A549 (cell line): ENCODE measurements at regions not wholly inside any gene's neighbourhood (a gene's known extent, or its start where the extent isn't known, plus 50 kb on each side); places are given as distances from the start of the nearest gene placed in this dataset.
A peak's percentile ranks its signal among the peaks of the same experiment; 100 is the strongest.

Source experiments
- ATAC-seq, 2 experiments: fragments of 200-7000 bp in 1 of 2; fragments of >200 bp in 1 of 2; cut with Nextera tagmentation in 1 of 2; cut with Tn5 transposase in 1 of 2; 3 replicates each; pipeline versions ENCODE4 v1.8.0 to v1.9.1; 2018 to 2020; ENCODE audit warnings: mild to moderate bottlenecking in 1 of 2, moderate library complexity in 1 of 2
- CTCF ChIA-PET: fragments of 300-600 bp; sonication (Branson Sonifier 250); formaldehyde crosslinking; extraction: SDS; loops from one replicate; lab custom pipeline; 2021; ENCODE audit warnings: antibody characterized with exemption, inconsistent platforms; lab: Yijun Ruan, JAX
- POLR2A ChIA-PET: fragments of 350-600 bp; formaldehyde crosslinking; extraction: SDS; loops from one replicate; lab custom pipeline; 2021; ENCODE audit warnings: antibody characterized with exemption, inconsistent platforms; lab: Yijun Ruan, JAX
- DNase-seq, 2 experiments: peaks; one replicate each; pipeline versions ENCODE4 v3.0.0 to v3.0.0-alpha.2; 2011 to 2016; ENCODE audit warnings: low read depth in 1 of 2, low spot score in 1 of 2
- FAIRE-seq: peaks from 2 replicates; lab custom pipeline; 2011; peaks lifted over from hg19 to GRCh38; lab: Jason Lieb, UNC
- H3K27ac ChIP-seq, 2 experiments: fragments of >200 bp; sonication (Bioruptor Twin); formaldehyde crosslinking; 3 replicates each; pipeline ENCODE4 v1.5.1; 2016 to 2017
- H3K4me1 ChIP-seq: fragments of >200 bp; sonication (Bioruptor Twin); formaldehyde crosslinking; 3 replicates; pipeline ENCODE4 v1.6.1; 2016
- H3K4me2 ChIP-seq: fragments of >200 bp; sonication (Bioruptor Twin); formaldehyde crosslinking; 3 replicates; pipeline ENCODE4 v1.6.1; 2016
- H3K4me3 ChIP-seq: fragments of >200 bp; sonication (Bioruptor Twin); formaldehyde crosslinking; 3 replicates; pipeline ENCODE4 v1.5.1; 2016
- H3K9me3 ChIP-seq: fragments of >200 bp; sonication (Bioruptor Twin); formaldehyde crosslinking; 3 replicates; pipeline ENCODE4 v1.6.1; 2016
- BCL3 ChIP-seq: fragments of >200 bp; sonication (Bioruptor Twin); formaldehyde crosslinking; IDR thresholded peaks from 3 replicates; pipeline ENCODE4 v1.6.1; 2016
- BHLHE40 ChIP-seq: IDR thresholded peaks from 2 replicates; pipeline ENCODE4 v1.6.1; 2012; ENCODE audit warnings: low read depth, low read length, inconsistent platforms
- CBX2 ChIP-seq: fragments of 200-600 bp; sonication (generic); IDR thresholded peaks from 2 replicates; pipeline ENCODE4 v1.6.1; 2016; ENCODE audit warnings: low read depth, mild to moderate bottlenecking, borderline replicate concordance
- CBX8 ChIP-seq: fragments of 200-600 bp; sonication (generic); IDR thresholded peaks from 2 replicates; pipeline ENCODE4 v1.6.1; 2016
- CEBPB ChIP-seq, 2 experiments: fragments of >200 bp in 1 of 2; sonication (Bioruptor Twin) in 1 of 2; formaldehyde crosslinking in 1 of 2; IDR thresholded peaks; 2 replicates each; pipeline ENCODE4 v1.6.1; 2012 to 2016
- CHD2 ChIP-seq: fragments of 150-350 bp; IDR thresholded peaks from 2 replicates; pipeline ENCODE4 v1.6.1; 2014; ENCODE audit warnings: low read length; ENCODE audit not compliant: partially characterized antibody
- EHF ChIP-seq: fragments of 250-450 bp; sonication (Bioruptor Pico); IDR thresholded peaks from 2 replicates; pipeline ENCODE4 v1.5.0; 2020; ENCODE audit warnings: mild to moderate bottlenecking
- EHMT2 ChIP-seq: fragments of 200-600 bp; sonication (generic); IDR thresholded peaks from 2 replicates; pipeline ENCODE4 v1.6.1; 2016; ENCODE audit warnings: antibody characterized with exemption, low read depth, mild to moderate bottlenecking, moderate library complexity
- ELK1 ChIP-seq: fragments of 150-350 bp; IDR thresholded peaks from 2 replicates; pipeline ENCODE4 v1.6.1; 2014; ENCODE audit warnings: low read depth, mild to moderate bottlenecking, low read length
- FOXS1 ChIP-seq: fragments of 250-450 bp; sonication (Bioruptor Pico); IDR thresholded peaks from 2 replicates; pipeline ENCODE4 v1.5.0; 2020; ENCODE audit warnings: mild to moderate bottlenecking, moderate library complexity
- HOXB5 ChIP-seq: fragments of 250-450 bp; sonication (Bioruptor Pico); IDR thresholded peaks from 2 replicates; pipeline ENCODE4 v1.5.0; 2020; ENCODE audit warnings: mild to moderate bottlenecking, moderate library complexity
- KDM1A ChIP-seq: fragments of 200-600 bp; sonication (generic); IDR thresholded peaks from 2 replicates; pipeline ENCODE4 v1.6.1; 2016; ENCODE audit warnings: low read depth, mild to moderate bottlenecking
- MYC ChIP-seq: IDR thresholded peaks from 2 replicates; pipeline ENCODE4 v1.6.1; 2012; ENCODE audit warnings: mild to moderate bottlenecking, inconsistent platforms, low read length, improper control_type of control experiment, borderline replicate concordance
- NFE2L2 ChIP-seq: fragments of 150-350 bp; conservative IDR thresholded peaks from 2 replicates; pipeline ENCODE4 v1.6.1; 2014; ENCODE audit warnings: low read length
- NPAS2 ChIP-seq: fragments of 250-450 bp; sonication (Bioruptor Pico); IDR thresholded peaks from 2 replicates; pipeline ENCODE4 v1.8.0; 2022; ENCODE audit warnings: mild to moderate bottlenecking, moderate library complexity, borderline replicate concordance
- RAD21 ChIP-seq, 2 experiments: fragments of >200 bp in 1 of 2; sonication (Bioruptor Twin) in 1 of 2; formaldehyde crosslinking in 1 of 2; IDR thresholded peaks in 1 of 2; conservative IDR thresholded peaks in 1 of 2; 2 replicates in 1 of 2; 3 replicates in 1 of 2; pipeline ENCODE4 v1.6.1; 2012 to 2018; ENCODE audit warnings: inconsistent platforms in 1 of 2
- RFX5 ChIP-seq: fragments of 450-650 bp; IDR thresholded peaks from 2 replicates; pipeline ENCODE4 v1.7.1; 2014; ENCODE audit warnings: antibody characterized with exemption, mild to moderate bottlenecking, moderate library complexity
- RNF2 ChIP-seq: fragments of 200-600 bp; sonication (generic); IDR thresholded peaks from 2 replicates; pipeline ENCODE4 v1.6.1; 2016; ENCODE audit warnings: low read depth, mild to moderate bottlenecking, antibody characterized with exemption, moderate library complexity, borderline replicate concordance
- SREBF2 ChIP-seq: fragments of 450-650 bp; IDR thresholded peaks from 2 replicates; pipeline ENCODE4 v1.6.1; 2014; ENCODE audit warnings: mild to moderate bottlenecking, moderate library complexity
- TFCP2L1 ChIP-seq: fragments of 250-450 bp; sonication (Bioruptor Pico); IDR thresholded peaks from 2 replicates; pipeline ENCODE4 v1.5.0; 2021; ENCODE audit warnings: mild to moderate bottlenecking
- TP53 ChIP-seq: fragments of 250-450 bp; sonication (Bioruptor Pico); IDR thresholded peaks from 2 replicates; pipeline ENCODE4 v1.5.0; 2021; ENCODE audit warnings: mild to moderate bottlenecking, moderate library complexity
- ZC3H11A ChIP-seq: fragments of 450-650 bp; IDR thresholded peaks from 2 replicates; pipeline ENCODE4 v1.6.1; 2014; ENCODE audit warnings: antibody characterized with exemption, mild to moderate bottlenecking
- ZNF302 ChIP-seq: fragments of 250-450 bp; sonication (Bioruptor Pico); IDR thresholded peaks from 2 replicates; pipeline ENCODE4 v1.9.0; 2021; ENCODE audit warnings: inconsistent platforms, mild to moderate bottlenecking, moderate library complexity
- ZSCAN20 ChIP-seq: fragments of 250-450 bp; sonication (Bioruptor Pico); IDR thresholded peaks from 2 replicates; pipeline ENCODE4 v1.8.0; 2022; ENCODE audit warnings: mild to moderate bottlenecking, moderate library complexity
- WGBS: methylation state at CpG from one replicate; pipeline ENCODE4 v1.1.6; 2017; ENCODE audit errors: missing lambda C conversion rate; 5-methylcytosine and 5-hydroxymethylcytosine counted together
- TF ChIP-seq, protein P1 (sequence below): fragments of 250-450 bp; sonication (Bioruptor Pico); IDR thresholded peaks from 2 replicates; pipeline ENCODE4 v1.5.0; 2021; ENCODE audit warnings: mild to moderate bottlenecking, moderate library complexity, borderline replicate concordance
- TF ChIP-seq, protein P2 (sequence below): fragments of 200-600 bp; sonication (generic); IDR thresholded peaks from 2 replicates; pipeline ENCODE4 v1.6.1; 2016; ENCODE audit warnings: antibody characterized with exemption, mild to moderate bottlenecking, moderate library complexity

GRCh38 chr6:86724695-86725094 is 212.6 kb upstream of the HTR1E start:
- no peak for DNase-seq
- no peak for FAIRE-seq
- no peaks in the 10 kb centered on the region for H3K9me3 ChIP-seq
- TF ChIP-seq ZC3H11A (no peak), ELK1 (no peak), RNF2 (no peak), TP53 (no peak), NFE2L2 (no peak), CEBPB (IDR thresholded peaks at IDR 0.05) (no peak), ZSCAN20 (CRISPR knock-in tag) (no peak), BCL3 (no peak), CBX2 (no peak)
- TF ChIP-seq, protein P1, sequence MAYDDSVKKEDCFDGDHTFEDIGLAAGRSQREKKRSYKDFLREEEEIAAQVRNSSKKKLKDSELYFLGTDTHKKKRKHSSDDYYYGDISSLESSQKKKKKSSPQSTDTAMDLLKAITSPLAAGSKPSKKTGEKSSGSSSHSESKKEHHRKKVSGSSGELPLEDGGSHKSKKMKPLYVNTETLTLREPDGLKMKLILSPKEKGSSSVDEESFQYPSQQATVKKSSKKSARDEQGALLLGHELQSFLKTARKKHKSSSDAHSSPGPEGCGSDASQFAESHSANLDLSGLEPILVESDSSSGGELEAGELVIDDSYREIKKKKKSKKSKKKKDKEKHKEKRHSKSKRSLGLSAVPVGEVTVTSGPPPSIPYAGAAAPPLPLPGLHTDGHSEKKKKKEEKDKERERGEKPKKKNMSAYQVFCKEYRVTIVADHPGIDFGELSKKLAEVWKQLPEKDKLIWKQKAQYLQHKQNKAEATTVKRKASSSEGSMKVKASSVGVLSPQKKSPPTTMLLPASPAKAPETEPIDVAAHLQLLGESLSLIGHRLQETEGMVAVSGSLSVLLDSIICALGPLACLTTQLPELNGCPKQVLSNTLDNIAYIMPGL (CRISPR knock-in tag): no peak
- POLR2A ChIA-PET: no interaction called here
- peaks cover 28% of the 10 kb centered on the region for H3K4me1 ChIP-seq
- ATAC-seq: no peak
- H3K27ac ChIP-seq: no peak overlapping the region
- WGBS: 59% methylated on average over 4 of the region's 4 CpGs
- CTCF ChIA-PET: no interaction called here
- H3K4me3 ChIP-seq: no peak overlapping the region
- no peak overlapping the region for H3K4me2 ChIP-seq

DNA sequence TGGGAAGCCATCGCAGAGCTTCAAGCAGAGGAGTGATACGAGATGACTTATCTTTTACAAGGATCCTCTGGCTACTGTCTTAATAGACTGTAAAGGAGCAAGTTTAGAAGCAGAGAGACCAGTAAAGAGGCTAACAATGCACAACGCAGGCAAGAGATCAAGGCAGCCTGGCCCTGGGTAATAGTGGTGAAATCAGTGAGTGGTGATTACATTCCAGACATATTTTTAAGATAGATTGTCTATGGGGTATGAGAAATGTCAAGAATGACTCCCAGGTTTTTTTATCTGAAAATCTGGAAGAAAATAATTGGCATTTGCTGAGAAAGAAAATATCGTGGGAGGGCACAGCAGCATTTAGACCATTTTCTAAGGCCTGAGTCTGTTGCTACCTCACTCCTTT is 213.6 kb upstream of the HTR1E start:
- ATAC-seq: peak; percentile 54 to 57; a peak in 4 of 6 replicates
- peak overlapping the region; percentile 59 for H3K4me2 ChIP-seq
- peak in 1 of 2 experiments; percentile 12 for DNase-seq

More for the DNA sequence above, 213.6 kb upstream of the HTR1E start:
- Histone ChIP-seq H3K4me1 (peaks cover 28% of the 10 kb centered on the region), H3K9me3 (no peaks in the 10 kb centered on the region), H3K27ac (peak overlapping the region; percentile 29 to 75), H3K4me3 (no peak overlapping the region)
- CTCF ChIA-PET: no interaction called here
- POLR2A ChIA-PET: no interaction called here
- TF ChIP-seq HOXB5 (CRISPR knock-in tag): no peak
- no peak for TF ChIP-seq CHD2
- TF ChIP-seq KDM1A: no peak
- TF ChIP-seq ZNF302 (CRISPR knock-in tag): no peak
- TF ChIP-seq RAD21 (conservative IDR thresholded peaks at IDR 0.05 in 1 of 2, IDR thresholded peaks at IDR 0.05 in 1 of 2): no peak
- no peak for TF ChIP-seq EHF
- TF ChIP-seq, protein P2, sequence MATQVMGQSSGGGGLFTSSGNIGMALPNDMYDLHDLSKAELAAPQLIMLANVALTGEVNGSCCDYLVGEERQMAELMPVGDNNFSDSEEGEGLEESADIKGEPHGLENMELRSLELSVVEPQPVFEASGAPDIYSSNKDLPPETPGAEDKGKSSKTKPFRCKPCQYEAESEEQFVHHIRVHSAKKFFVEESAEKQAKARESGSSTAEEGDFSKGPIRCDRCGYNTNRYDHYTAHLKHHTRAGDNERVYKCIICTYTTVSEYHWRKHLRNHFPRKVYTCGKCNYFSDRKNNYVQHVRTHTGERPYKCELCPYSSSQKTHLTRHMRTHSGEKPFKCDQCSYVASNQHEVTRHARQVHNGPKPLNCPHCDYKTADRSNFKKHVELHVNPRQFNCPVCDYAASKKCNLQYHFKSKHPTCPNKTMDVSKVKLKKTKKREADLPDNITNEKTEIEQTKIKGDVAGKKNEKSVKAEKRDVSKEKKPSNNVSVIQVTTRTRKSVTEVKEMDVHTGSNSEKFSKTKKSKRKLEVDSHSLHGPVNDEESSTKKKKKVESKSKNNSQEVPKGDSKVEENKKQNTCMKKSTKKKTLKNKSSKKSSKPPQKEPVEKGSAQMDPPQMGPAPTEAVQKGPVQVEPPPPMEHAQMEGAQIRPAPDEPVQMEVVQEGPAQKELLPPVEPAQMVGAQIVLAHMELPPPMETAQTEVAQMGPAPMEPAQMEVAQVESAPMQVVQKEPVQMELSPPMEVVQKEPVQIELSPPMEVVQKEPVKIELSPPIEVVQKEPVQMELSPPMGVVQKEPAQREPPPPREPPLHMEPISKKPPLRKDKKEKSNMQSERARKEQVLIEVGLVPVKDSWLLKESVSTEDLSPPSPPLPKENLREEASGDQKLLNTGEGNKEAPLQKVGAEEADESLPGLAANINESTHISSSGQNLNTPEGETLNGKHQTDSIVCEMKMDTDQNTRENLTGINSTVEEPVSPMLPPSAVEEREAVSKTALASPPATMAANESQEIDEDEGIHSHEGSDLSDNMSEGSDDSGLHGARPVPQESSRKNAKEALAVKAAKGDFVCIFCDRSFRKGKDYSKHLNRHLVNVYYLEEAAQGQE: no peak
- TF ChIP-seq FOXS1 (CRISPR knock-in tag): no peak
- no peak for TF ChIP-seq CBX8
- no peak for TF ChIP-seq MYC
- no peak for TF ChIP-seq RFX5
- TF ChIP-seq TFCP2L1 (CRISPR knock-in tag): no peak
- TF ChIP-seq ZSCAN20 (CRISPR knock-in tag): no peak
- no peak for TF ChIP-seq EHMT2
- TF ChIP-seq BHLHE40: no peak
- no peak for TF ChIP-seq SREBF2
- no peak for TF ChIP-seq NPAS2 (CRISPR knock-in tag)
- no peak for FAIRE-seq
- WGBS: 13% methylated on average over 4 of the region's 4 CpGs
